ENCODE measurements at regions not wholly inside any gene's neighbourhood (a gene's known extent, or its start where the extent isn't known, plus 50 kb on each side); places are given as distances from the start of the nearest gene placed in this dataset.

GRCh38 chr20:33909331-33909921, 84.3 kb upstream of the RALY start:
- TF ChIP-seq CTCF (IDR thresholded peaks at IDR 0.05) (no peak), POLR2A (IDR thresholded peaks at IDR 0.05) (no peak)
